Testis (tissue), 2 donors: ENCODE measurements at regions not wholly inside any gene's neighbourhood (a gene's known extent, or its start where the extent isn't known, plus 50 kb on each side); places are given as distances from the start of the nearest gene placed in this dataset.
A peak's percentile ranks its signal among the peaks of the same experiment; 100 is the strongest.

ENCODE experiments used
- DNase-seq: peaks from one replicate; pipeline ENCODE4 v3.0.0-alpha.2; 2019
- H3K27ac ChIP-seq, 2 donors: fragments of 200-600 bp; sonication (generic); one replicate each; pipeline ENCODE4 v1.5.1; 2019
- H3K27me3 ChIP-seq: fragments of 200-600 bp; sonication (generic); one replicate; pipeline ENCODE4 v1.5.1; 2019
- H3K36me3 ChIP-seq: fragments of 200-600 bp; sonication (generic); one replicate; pipeline ENCODE4 v1.5.1; 2017; ENCODE audit warnings: low read depth; ENCODE audit errors: missing control alignments
- H3K4me1 ChIP-seq: fragments of 200-600 bp; sonication (generic); one replicate; pipeline ENCODE4 v1.5.1; 2019
- H3K4me3 ChIP-seq, 2 donors: fragments of 200-600 bp; sonication (generic); one replicate each; pipeline ENCODE4 v1.5.1; 2017 to 2019
- H3K9me3 ChIP-seq: fragments of 200-600 bp; sonication (generic); one replicate; pipeline ENCODE4 v1.5.1; 2017
- POLR2A ChIP-seq: fragments of 450-650 bp; IDR thresholded peaks from one replicate; pipeline ENCODE4 v1.6.1; 2017; ENCODE audit warnings: antibody characterized with exemption, mild to moderate bottlenecking, moderate library complexity
- WGBS, 2 donors: methylation state at CpG; one replicate each; pipeline ENCODE4 v1.1.5; 2018; 5-methylcytosine and 5-hydroxymethylcytosine counted together
- intact Hi-C: fragments of 100-400 bp; cut with DNase I; formaldehyde crosslinking; loops from one replicate; pipeline ENCODE4 v1.15.1; 2023; ENCODE audit warnings: low total_unique reads
- TF ChIP-seq, protein P1 (sequence below), 3 experiments: fragments of 450-650 bp in 2 of 3; fragments of 200-600 bp in 1 of 3; sonication (generic) in 1 of 3; IDR thresholded peaks; one replicate each; pipeline ENCODE4 v1.5.1; 2016 to 2019; ENCODE audit warnings: antibody characterized with exemption in 3 of 3, mild to moderate bottlenecking in 2 of 3, moderate library complexity in 1 of 3

DNA sequence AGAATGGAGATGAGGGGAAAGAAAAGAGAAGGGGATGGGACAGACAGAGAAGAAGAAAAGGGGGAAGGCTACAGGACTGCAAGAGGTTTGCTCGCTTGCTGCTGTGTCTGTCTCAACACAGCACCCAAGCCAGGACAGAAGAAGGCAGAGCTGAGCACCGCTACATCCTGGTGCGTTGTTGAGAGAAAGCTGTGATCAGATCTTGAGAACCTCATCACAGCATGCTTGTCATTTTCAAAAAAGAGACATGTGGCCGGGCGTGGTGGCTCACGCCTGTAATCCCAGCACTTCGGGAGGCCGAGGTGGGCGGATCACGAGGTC, 110.9 kb downstream of the NXNL2 start:
- Histone ChIP-seq H3K27ac (peak overlapping the region; percentile 27 to 66), H3K9me3 (no peaks in the 10 kb centered on the region), H3K27me3 (no peaks in the 10 kb centered on the region), H3K36me3 (no peaks in the 10 kb centered on the region), H3K4me3 (no peak overlapping the region), H3K4me1 (peaks cover 4% of the 10 kb centered on the region)
- WGBS, 2 donors = 28 to 35% methylated on average over 10 of the region's 10 CpGs
- peak; percentile 53 for DNase-seq
- intact Hi-C loops = no loop called here
- TF ChIP-seq POLR2A = no peak
- TF ChIP-seq, protein P1, sequence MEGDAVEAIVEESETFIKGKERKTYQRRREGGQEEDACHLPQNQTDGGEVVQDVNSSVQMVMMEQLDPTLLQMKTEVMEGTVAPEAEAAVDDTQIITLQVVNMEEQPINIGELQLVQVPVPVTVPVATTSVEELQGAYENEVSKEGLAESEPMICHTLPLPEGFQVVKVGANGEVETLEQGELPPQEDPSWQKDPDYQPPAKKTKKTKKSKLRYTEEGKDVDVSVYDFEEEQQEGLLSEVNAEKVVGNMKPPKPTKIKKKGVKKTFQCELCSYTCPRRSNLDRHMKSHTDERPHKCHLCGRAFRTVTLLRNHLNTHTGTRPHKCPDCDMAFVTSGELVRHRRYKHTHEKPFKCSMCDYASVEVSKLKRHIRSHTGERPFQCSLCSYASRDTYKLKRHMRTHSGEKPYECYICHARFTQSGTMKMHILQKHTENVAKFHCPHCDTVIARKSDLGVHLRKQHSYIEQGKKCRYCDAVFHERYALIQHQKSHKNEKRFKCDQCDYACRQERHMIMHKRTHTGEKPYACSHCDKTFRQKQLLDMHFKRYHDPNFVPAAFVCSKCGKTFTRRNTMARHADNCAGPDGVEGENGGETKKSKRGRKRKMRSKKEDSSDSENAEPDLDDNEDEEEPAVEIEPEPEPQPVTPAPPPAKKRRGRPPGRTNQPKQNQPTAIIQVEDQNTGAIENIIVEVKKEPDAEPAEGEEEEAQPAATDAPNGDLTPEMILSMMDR (IDR thresholded peaks at IDR 0.05) = no peak

DNA sequence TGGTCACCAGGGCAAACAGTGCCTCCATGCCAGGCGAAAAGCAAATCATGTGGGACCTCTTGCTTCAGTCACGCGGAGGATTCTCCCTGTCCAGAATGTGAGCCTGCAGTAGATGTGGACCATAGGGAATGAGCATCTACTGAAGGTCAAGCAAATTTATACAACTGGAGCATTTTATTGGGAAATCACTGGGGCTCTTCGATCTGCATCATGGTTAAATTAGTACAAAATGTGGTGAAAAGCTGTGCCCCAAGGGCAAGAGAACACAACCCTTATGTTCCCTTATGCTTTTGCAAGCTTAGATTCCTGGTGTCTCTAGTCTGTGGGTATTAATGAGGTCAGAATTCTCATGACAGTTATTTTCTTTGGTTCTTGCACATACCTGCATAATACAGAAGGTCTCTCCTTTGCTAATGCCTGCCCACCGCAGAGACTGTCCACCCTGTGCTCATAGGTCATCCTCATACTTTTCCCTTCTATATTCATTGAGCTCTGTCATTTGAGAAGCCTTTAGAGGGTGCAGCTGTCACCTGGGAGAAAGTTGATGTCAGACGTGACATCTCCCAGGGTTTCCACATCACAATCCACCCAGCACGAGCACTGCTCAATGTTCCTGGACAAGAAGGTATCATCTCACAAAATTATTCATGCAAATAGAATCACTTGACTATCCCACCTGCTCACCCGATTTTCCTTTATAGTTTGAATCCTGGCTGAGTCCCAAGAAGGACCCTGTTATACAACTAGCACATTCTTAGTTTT, 111.7 kb downstream of the NXNL2 start:
- no peaks in the 10 kb centered on the region for H3K9me3 ChIP-seq
- H3K4me3 ChIP-seq = no peak overlapping the region
- peaks cover 4% of the 10 kb centered on the region for H3K4me1 ChIP-seq
- no peaks in the 10 kb centered on the region for H3K27me3 ChIP-seq
- WGBS, 2 donors = 68 to 77% methylated on average over 8 of the region's 8 CpGs
- TF ChIP-seq, protein P1 (IDR thresholded peaks at IDR 0.05) = no peak
- no peak for TF ChIP-seq POLR2A
- H3K27ac ChIP-seq = peak overlapping the region in 1 of 2 donors; percentile 66
- no peak for DNase-seq
- H3K36me3 ChIP-seq = no peaks in the 10 kb centered on the region
- intact Hi-C loops = no loop called here

DNA sequence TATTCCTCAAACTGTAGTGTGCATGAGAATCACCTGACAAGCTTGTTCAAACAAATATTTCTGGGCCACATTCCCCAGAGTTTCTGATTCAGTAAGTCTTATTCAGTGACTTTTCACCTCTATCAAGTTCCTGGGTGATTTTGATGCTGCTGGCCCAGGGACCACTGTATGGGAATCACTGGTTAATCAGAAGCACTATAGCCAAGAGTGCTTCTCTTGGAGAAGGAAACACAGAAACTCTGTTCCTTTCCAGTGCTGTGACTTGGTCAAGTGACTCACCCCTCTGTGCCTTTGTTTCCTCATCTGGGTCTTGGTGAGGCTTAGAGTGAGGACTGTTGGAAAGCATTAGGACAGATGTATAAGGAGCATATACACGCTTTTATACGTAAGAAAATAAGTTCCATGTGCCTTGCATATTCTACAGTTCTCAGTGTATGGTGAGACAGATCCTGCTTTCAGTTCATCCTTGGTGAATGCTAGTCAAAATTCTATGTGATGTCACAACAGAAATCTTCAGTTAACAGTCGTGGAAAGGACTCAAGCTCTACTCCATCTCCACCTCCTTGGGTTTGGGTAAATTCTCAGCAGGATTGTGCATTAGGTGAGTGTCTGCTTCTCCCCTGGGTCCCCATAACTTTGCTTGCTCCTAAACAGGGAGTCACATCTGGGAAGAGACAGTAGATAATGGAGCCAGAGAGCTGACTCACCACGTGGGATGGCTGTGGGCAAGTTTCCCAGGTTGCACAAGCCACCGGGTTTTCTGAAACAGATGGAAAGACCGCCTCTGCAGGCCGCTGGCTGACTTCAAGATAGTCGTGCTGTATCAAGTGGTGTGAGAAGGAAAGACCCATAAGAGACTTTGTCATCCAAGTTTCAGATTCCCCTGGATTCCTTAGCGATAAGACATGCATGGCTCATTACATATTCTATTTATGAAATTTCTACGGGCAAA, 117.0 kb downstream of the NXNL2 start:
- no peak for TF ChIP-seq POLR2A
- TF ChIP-seq, protein P1 (IDR thresholded peaks at IDR 0.05) = no peak
- intact Hi-C loops = no loop called here
- no peaks in the 10 kb centered on the region for H3K9me3 ChIP-seq
- no peaks in the 10 kb centered on the region for H3K27me3 ChIP-seq
- no peak overlapping the region for H3K4me3 ChIP-seq
- no peaks in the 10 kb centered on the region for H3K4me1 ChIP-seq
- H3K27ac ChIP-seq = peak overlapping the region in 1 of 2 donors; percentile 54
- H3K36me3 ChIP-seq = no peaks in the 10 kb centered on the region
- peak; percentile 92 for DNase-seq
- WGBS, 2 donors = 42 to 48% methylated on average over 10 of the region's 10 CpGs

DNA sequence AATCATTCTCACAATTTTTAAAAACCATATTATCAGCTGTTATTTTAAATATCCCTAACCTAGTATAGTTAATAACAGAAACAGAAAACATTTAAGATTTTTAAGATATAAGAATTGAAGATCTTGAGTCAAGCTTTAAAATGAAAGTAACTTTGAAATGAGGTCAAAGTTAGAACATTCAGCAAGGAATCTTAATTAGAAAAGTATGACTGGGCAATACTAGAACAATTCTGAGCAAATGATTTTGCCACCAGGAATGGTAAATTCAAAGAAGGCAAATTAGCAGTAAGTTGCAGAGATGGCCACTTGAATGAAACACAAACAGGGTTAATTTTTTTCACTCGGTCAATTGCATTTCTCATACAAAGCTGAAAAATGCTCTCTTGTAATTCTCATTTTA, 117.9 kb downstream of the NXNL2 start:
- no peaks in the 10 kb centered on the region for H3K4me1 ChIP-seq
- H3K27ac ChIP-seq = peak overlapping the region in 1 of 2 donors; percentile 54
- intact Hi-C loops = no loop called here
- H3K27me3 ChIP-seq = no peaks in the 10 kb centered on the region
- TF ChIP-seq POLR2A = no peak
- TF ChIP-seq, protein P1 (IDR thresholded peaks at IDR 0.05) = no peak
- no peak for DNase-seq
- no peaks in the 10 kb centered on the region for H3K9me3 ChIP-seq
- no peaks in the 10 kb centered on the region for H3K36me3 ChIP-seq
- 42 to 48% methylated on average over 1 of the region's 1 CpG for WGBS, 2 donors
- no peak overlapping the region for H3K4me3 ChIP-seq
